Caco-2 (cell line): ENCODE measurements at regions not wholly inside any gene's neighbourhood (a gene's known extent, or its start where the extent isn't known, plus 50 kb on each side); places are given as distances from the start of the nearest gene placed in this dataset.

ENCODE experiments used
- BruUV-seq: library from RNA; stranded (reverse); fragments of 400-500 nt; replicated peaks from 2 replicates; lab custom pipeline; 2021; lab: Mats Ljungman, UMichigan
- CTCF ChIA-PET: fragments of 300-600 bp; sonication (Branson Sonifier 250); formaldehyde crosslinking; loops from one replicate; lab custom pipeline; 2022; ENCODE audit warnings: antibody characterized with exemption; lab: Charles Lee
- POLR2A ChIA-PET: fragments of 300-600 bp; sonication (Branson Sonifier 250); formaldehyde crosslinking; loops from one replicate; lab custom pipeline; 2022; ENCODE audit warnings: antibody characterized with exemption; lab: Charles Lee
- DNase-seq, 2 experiments: peaks; one replicate each; pipeline versions ENCODE4 v3.0.0 to v3.0.0-alpha.2; 2020 to 2022
- H3K27me3 ChIP-seq: replicated peaks from 2 replicates; pipeline ENCODE4 v1.6.0; 2011; ENCODE audit warnings: low read length; ENCODE audit not compliant: control insufficient read depth, insufficient read depth
- H3K36me3 ChIP-seq: 2 replicates; pipeline ENCODE4 v1.5.1; 2011; ENCODE audit warnings: low read length; ENCODE audit not compliant: control insufficient read depth, insufficient read depth
- H3K4me1 ChIP-seq: fragments of 250-450 bp; sonication (Bioruptor Pico); 2 replicates; pipeline ENCODE4 v1.5.1; 2020; ENCODE audit warnings: mild to moderate bottlenecking
- H3K4me3 ChIP-seq: 2 replicates; pipeline ENCODE4 v1.5.1; 2011; ENCODE audit warnings: low read depth, mild to moderate bottlenecking, control low read depth, low read length
- H3K9me3 ChIP-seq: fragments of 250-450 bp; sonication (Bioruptor Pico); 2 replicates; pipeline ENCODE4 v1.5.1; 2020; ENCODE audit warnings: mild to moderate bottlenecking, moderate library complexity
- H3K27ac Mint-ChIP-seq: one replicate; pipeline ENCODE4 v1.8.0; 2022; ENCODE audit warnings: mixed read lengths; ENCODE audit not compliant: unreplicated experiment
- H3K27me3 Mint-ChIP-seq: one replicate; pipeline ENCODE4 v1.8.0; 2022; ENCODE audit warnings: mixed read lengths; ENCODE audit not compliant: insufficient read depth, unreplicated experiment
- H3K36me3 Mint-ChIP-seq: one replicate; pipeline ENCODE4 v1.8.0; 2022; ENCODE audit warnings: mild to moderate bottlenecking, mixed read lengths; ENCODE audit not compliant: insufficient read depth, unreplicated experiment
- H3K4me1 Mint-ChIP-seq: one replicate; pipeline ENCODE4 v1.8.0; 2022; ENCODE audit warnings: low read depth, mixed read lengths; ENCODE audit not compliant: unreplicated experiment
- H3K4me3 Mint-ChIP-seq: one replicate; pipeline ENCODE4 v1.8.0; 2022; ENCODE audit warnings: mild to moderate bottlenecking, moderate library complexity, mixed read lengths; ENCODE audit not compliant: unreplicated experiment
- H3K9me3 Mint-ChIP-seq: one replicate; pipeline ENCODE4 v1.8.0; 2022; ENCODE audit warnings: mixed read lengths; ENCODE audit not compliant: unreplicated experiment
- intact Hi-C: fragments of 100-400 bp; cut with micrococcal nuclease; formaldehyde crosslinking; loops from one replicate; pipeline ENCODE4 v1.10.0; 2022; ENCODE audit not compliant: unreplicated experiment
- TF ChIP-seq, protein P1 (sequence below), 2 experiments: fragments of 200-600 bp in 1 of 2; IDR thresholded peaks; 1 replicate in 1 of 2; 2 replicates in 1 of 2; pipeline versions ENCODE4 v1.5.1 to v1.8.0; 2011 to 2022; ENCODE audit warnings: antibody characterized with exemption in 1 of 2, control low read depth in 1 of 2, inconsistent platforms in 1 of 2, low read depth in 1 of 2, low read length in 1 of 2, mild to moderate bottlenecking in 1 of 2, moderate library complexity in 1 of 2; ENCODE audit not compliant: insufficient read depth in 1 of 2, severe bottlenecking in 1 of 2, unreplicated experiment in 1 of 2

DNA sequence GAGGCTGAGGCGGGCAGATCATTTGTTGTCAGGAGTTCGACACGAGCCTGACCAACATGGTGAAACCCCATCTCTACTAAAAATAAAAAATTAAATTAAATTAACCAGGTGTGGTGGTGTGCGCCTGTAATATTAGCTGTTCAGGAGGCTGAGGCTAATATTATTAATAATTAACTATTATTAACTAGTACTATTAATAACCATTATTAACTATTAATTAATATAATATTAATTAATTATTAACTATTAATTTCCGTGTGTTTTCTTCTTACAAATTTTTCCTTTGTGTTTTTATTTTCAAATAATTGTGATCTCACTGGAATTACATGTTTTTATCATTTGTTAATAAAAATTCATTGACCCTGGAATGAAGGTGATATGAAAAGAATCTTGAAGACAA lies 557.4 kb upstream of the ADGRB3 start:
- Mint-ChIP-seq H3K27ac (no peak overlapping the region), H3K9me3 (no peaks in the 10 kb centered on the region), H3K4me3 (no peak overlapping the region), H3K27me3 (no peaks in the 10 kb centered on the region), H3K36me3 (no peaks in the 10 kb centered on the region), H3K4me1 (no peaks in the 10 kb centered on the region)
- ChIA-PET CTCF (no interaction called here), POLR2A (no interaction called here)
- no peaks in the 10 kb centered on the region for H3K36me3 ChIP-seq
- H3K27me3 ChIP-seq: no peaks in the 10 kb centered on the region
- DNase-seq: no peak
- H3K4me1 ChIP-seq: no peaks in the 10 kb centered on the region
- no TSS peak for BruUV-seq
- intact Hi-C loops: no loop called here
- TF ChIP-seq, protein P1, sequence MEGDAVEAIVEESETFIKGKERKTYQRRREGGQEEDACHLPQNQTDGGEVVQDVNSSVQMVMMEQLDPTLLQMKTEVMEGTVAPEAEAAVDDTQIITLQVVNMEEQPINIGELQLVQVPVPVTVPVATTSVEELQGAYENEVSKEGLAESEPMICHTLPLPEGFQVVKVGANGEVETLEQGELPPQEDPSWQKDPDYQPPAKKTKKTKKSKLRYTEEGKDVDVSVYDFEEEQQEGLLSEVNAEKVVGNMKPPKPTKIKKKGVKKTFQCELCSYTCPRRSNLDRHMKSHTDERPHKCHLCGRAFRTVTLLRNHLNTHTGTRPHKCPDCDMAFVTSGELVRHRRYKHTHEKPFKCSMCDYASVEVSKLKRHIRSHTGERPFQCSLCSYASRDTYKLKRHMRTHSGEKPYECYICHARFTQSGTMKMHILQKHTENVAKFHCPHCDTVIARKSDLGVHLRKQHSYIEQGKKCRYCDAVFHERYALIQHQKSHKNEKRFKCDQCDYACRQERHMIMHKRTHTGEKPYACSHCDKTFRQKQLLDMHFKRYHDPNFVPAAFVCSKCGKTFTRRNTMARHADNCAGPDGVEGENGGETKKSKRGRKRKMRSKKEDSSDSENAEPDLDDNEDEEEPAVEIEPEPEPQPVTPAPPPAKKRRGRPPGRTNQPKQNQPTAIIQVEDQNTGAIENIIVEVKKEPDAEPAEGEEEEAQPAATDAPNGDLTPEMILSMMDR (IDR thresholded peaks at IDR 0.05; ENCODE audit: insufficient read depth in 1 of 2, low read depth in 1 of 2, low read length in 1 of 2, severe bottlenecking in 1 of 2, unreplicated experiment in 1 of 2): no peak
- H3K4me3 ChIP-seq: no peak overlapping the region
- H3K9me3 ChIP-seq: no peaks in the 10 kb centered on the region

DNA sequence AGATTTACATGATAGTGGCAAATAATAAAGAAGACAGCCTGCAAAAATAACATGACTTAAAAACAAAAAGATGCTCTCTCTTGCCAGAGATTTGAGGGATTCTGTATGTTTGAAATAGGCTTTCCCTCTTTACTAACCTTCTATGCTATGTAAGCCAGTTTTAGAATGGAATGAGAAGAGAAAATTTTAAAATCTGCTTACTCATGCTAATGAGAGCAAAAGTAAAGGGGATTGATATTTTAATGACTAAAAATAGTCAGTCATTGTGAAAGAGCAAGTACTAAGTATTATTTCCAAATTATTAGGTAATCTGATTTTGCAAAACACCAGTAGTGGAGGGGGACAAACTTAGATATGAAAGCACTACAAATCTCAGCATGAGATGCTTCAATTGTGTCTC lies 563.3 kb upstream of the ADGRB3 start:
- H3K27me3 ChIP-seq: no peaks in the 10 kb centered on the region
- H3K27ac Mint-ChIP-seq: no peak overlapping the region
- ChIA-PET CTCF (no interaction called here), POLR2A (no interaction called here)
- H3K36me3 Mint-ChIP-seq: no peaks in the 10 kb centered on the region
- H3K9me3 ChIP-seq: no peaks in the 10 kb centered on the region
- H3K27me3 Mint-ChIP-seq: no peaks in the 10 kb centered on the region
- no peaks in the 10 kb centered on the region for H3K4me1 Mint-ChIP-seq
- no peak for DNase-seq
- TF ChIP-seq, protein P1 (IDR thresholded peaks at IDR 0.05; ENCODE audit: insufficient read depth in 1 of 2, low read depth in 1 of 2, low read length in 1 of 2, severe bottlenecking in 1 of 2, unreplicated experiment in 1 of 2): no peak
- no peak overlapping the region for H3K4me3 Mint-ChIP-seq
- no peaks in the 10 kb centered on the region for H3K9me3 Mint-ChIP-seq
- no TSS peak for BruUV-seq
- H3K4me3 ChIP-seq: no peak overlapping the region
- H3K36me3 ChIP-seq: no peaks in the 10 kb centered on the region
- intact Hi-C loops: no loop called here
- no peaks in the 10 kb centered on the region for H3K4me1 ChIP-seq

DNA sequence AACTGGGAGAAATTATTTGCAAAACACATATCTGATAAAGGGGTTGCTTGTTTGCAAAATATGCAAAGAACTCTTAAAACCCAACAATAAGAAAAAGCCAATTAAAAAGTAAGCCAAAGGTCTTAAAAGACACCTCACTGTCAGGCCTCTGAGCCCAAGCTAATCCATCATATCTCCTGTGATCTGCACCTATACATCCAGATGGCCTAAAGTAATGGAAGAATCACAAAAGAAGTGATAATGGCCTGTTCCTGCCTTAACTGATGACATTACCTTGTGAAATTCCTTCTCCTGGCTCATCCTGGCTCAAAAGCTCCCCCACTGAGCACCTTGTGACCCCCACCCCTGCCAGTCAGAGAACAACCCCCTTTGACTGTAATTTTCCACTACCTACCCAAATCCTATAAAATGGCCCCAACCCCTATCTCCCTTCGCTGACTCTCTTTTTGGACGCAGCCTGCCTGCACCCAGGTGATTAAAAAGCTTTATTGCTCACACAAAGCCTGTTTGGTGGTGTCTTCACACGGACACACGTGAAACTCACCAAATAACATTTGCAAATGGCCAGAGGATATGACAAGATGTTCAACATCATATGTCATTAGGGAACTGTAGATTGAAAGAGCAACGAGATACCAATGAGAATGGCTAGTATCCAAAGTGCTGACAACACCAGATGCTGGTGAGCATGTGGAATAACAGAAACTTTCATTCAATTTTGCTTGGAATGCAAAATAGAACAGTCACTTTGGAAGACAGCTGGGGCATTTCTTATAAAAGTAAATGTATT lies 565.0 kb upstream of the ADGRB3 start:
- Mint-ChIP-seq H3K4me1 (no peaks in the 10 kb centered on the region), H3K4me3 (no peak overlapping the region), H3K27ac (no peak overlapping the region), H3K9me3 (no peaks in the 10 kb centered on the region), H3K36me3 (no peaks in the 10 kb centered on the region), H3K27me3 (no peaks in the 10 kb centered on the region)
- POLR2A ChIA-PET: no interaction called here
- BruUV-seq: no TSS peak
- CTCF ChIA-PET: no interaction called here
- intact Hi-C loops: no loop called here
- Histone ChIP-seq H3K27me3 (no peaks in the 10 kb centered on the region), H3K4me1 (no peaks in the 10 kb centered on the region), H3K36me3 (no peaks in the 10 kb centered on the region), H3K9me3 (no peaks in the 10 kb centered on the region), H3K4me3 (no peak overlapping the region)
- TF ChIP-seq, protein P1 (IDR thresholded peaks at IDR 0.05; ENCODE audit: insufficient read depth in 1 of 2, low read depth in 1 of 2, low read length in 1 of 2, severe bottlenecking in 1 of 2, unreplicated experiment in 1 of 2): no peak
- DNase-seq: no peak
